Naive thymus-derived CD4-positive, alpha-beta T cell (primary cell): ENCODE measurements at regions not wholly inside any gene's neighbourhood (a gene's known extent, or its start where the extent isn't known, plus 50 kb on each side); places are given as distances from the start of the nearest gene placed in this dataset.

Experiments used
- ATAC-seq: fragments of 150-1000 bp; cut with Tn5 transposase; 2 replicates; pipeline ENCODE4 v1.10.0; 2021; ENCODE audit warnings: mild to moderate bottlenecking, moderate library complexity
- CTCF ChIA-PET: fragments of 350-600 bp; sonication (Branson Sonifier 250); formaldehyde crosslinking; loops from one replicate; lab custom pipeline; 2021; ENCODE audit warnings: antibody characterized with exemption; lab: Charles Lee
- POLR2A ChIA-PET: fragments of 350-600 bp; sonication (Branson Sonifier 250); formaldehyde crosslinking; loops from one replicate; lab custom pipeline; 2021; ENCODE audit warnings: antibody characterized with exemption, inconsistent platforms; lab: Charles Lee
- DNase-seq, 9 donors: peaks; one replicate each; pipeline versions ENCODE4 v3.0.0 to v3.0.0-alpha.2; 2020 to 2022; ENCODE audit warnings: mixed read lengths in 1 of 9
- H3K27ac ChIP-seq: one replicate; pipeline ENCODE4 v1.7.0; 2013; ENCODE audit warnings: mild to moderate bottlenecking, low read depth, low read length, moderate library complexity
- H3K27me3 ChIP-seq, 2 donors: one replicate each; pipeline ENCODE4 v1.7.0; 2013; ENCODE audit warnings: low read length in 2 of 2, mild to moderate bottlenecking in 2 of 2, moderate library complexity in 2 of 2; ENCODE audit not compliant: control insufficient read depth in 2 of 2, insufficient read depth in 2 of 2
- H3K36me3 ChIP-seq, 3 experiments: 1 replicate in 2 of 3; 2 replicates in 1 of 3; pipeline ENCODE4 v1.7.0; 2013; ENCODE audit warnings: low read length in 3 of 3, mild to moderate bottlenecking in 3 of 3, moderate library complexity in 1 of 3; ENCODE audit not compliant: insufficient read depth in 3 of 3, control insufficient read depth in 2 of 3
- H3K4me1 ChIP-seq, 2 donors: one replicate each; pipeline ENCODE4 v1.7.0; 2013; ENCODE audit warnings: low read length in 2 of 2, mild to moderate bottlenecking in 2 of 2, moderate library complexity in 1 of 2; ENCODE audit not compliant: control insufficient read depth in 2 of 2, insufficient read depth in 2 of 2
- H3K4me3 ChIP-seq: 2 replicates; pipeline ENCODE4 v1.7.0; 2013; ENCODE audit warnings: mild to moderate bottlenecking, low read length
- H3K9me3 ChIP-seq, 3 experiments: 1 replicate in 2 of 3; 2 replicates in 1 of 3; pipeline ENCODE4 v1.7.0; 2013; ENCODE audit warnings: low read length in 3 of 3; ENCODE audit not compliant: control insufficient read depth in 2 of 3
- H3K27ac Mint-ChIP-seq, 9 donors: one replicate each; pipeline ENCODE4 v1.8.0; 2020 to 2022; ENCODE audit warnings: mixed read lengths in 9 of 9, mild to moderate bottlenecking in 8 of 9, moderate library complexity in 5 of 9, inconsistent platforms in 2 of 9
- H3K27me3 Mint-ChIP-seq, 5 donors: one replicate each; pipeline ENCODE4 v1.8.0; 2021 to 2022; ENCODE audit warnings: mixed read lengths in 5 of 5, mild to moderate bottlenecking in 1 of 5
- H3K36me3 Mint-ChIP-seq, 5 donors: one replicate each; pipeline ENCODE4 v1.8.0; 2020 to 2022; ENCODE audit warnings: mixed read lengths in 5 of 5, mild to moderate bottlenecking in 3 of 5, inconsistent platforms in 1 of 5
- H3K4me1 Mint-ChIP-seq, 7 donors: one replicate each; pipeline ENCODE4 v1.8.0; 2020 to 2022; ENCODE audit warnings: mixed read lengths in 7 of 7, mild to moderate bottlenecking in 3 of 7, inconsistent platforms in 1 of 7
- H3K4me3 Mint-ChIP-seq, 10 donors: one replicate each; pipeline ENCODE4 v1.8.0; 2020 to 2022; ENCODE audit warnings: mild to moderate bottlenecking in 10 of 10, mixed read lengths in 10 of 10, moderate library complexity in 6 of 10, inconsistent platforms in 2 of 10
- H3K9me3 Mint-ChIP-seq, 11 donors: one replicate each; pipeline ENCODE4 v1.8.0; 2020 to 2022; ENCODE audit warnings: mixed read lengths in 11 of 11, mild to moderate bottlenecking in 4 of 11, inconsistent platforms in 1 of 11, moderate library complexity in 1 of 11
- intact Hi-C, 2 donors: fragments of 100-400 bp; cut with micrococcal nuclease; formaldehyde crosslinking; loops; one replicate each; pipeline ENCODE4 v1.15.1; 2023

DNA sequence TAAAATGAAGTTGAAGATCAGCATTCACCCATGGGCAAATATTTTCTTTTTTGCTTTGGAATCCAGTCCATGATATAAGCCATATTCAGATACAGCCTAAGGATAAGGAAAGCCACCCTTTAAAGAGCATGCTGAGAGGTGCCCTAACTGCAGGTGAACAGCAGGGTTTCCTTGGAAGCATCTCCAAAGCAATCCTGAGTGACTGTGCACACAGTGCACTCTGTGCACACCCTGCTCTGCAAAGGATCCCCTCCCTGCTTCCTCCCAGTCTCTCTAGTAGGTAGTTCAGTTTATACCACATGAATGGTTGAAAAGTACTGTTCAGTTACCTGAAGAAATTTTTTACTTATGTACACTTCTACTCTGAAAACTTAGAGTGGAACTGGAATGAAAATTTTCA lies 491.4 kb downstream of the RASEF start:
- Histone ChIP-seq H3K36me3 (no peaks in the 10 kb centered on the region), H3K4me3 (no peak overlapping the region), H3K27ac (no peak overlapping the region), H3K4me1 (no peaks in the 10 kb centered on the region), H3K27me3 (no peaks in the 10 kb centered on the region), H3K9me3 (no peaks in the 10 kb centered on the region)
- ChIA-PET CTCF (no interaction called here), POLR2A (no interaction called here)
- Mint-ChIP-seq H3K27ac (no peak overlapping the region), H3K27me3 (peaks cover 0 to 4% (median 0%) of the 10 kb centered on the region in 5 donors), H3K4me1 (no peaks in the 10 kb centered on the region), H3K36me3 (peaks cover 0 to 7% (median 0%) of the 10 kb centered on the region in 5 donors), H3K4me3 (no peak overlapping the region), H3K9me3 (peaks cover 1 to 36% (median 14%) of the 10 kb centered on the region in 11 donors)
- intact Hi-C loops, result no loop called here
- no peak for DNase-seq
- no peak for ATAC-seq

- H3K36me3 ChIP-seq, result no peaks in the 10 kb centered on the region
- no peak overlapping the region for H3K27ac ChIP-seq
- POLR2A ChIA-PET, result no interaction called here
- ATAC-seq (no peak), DNase-seq (no peak)
- intact Hi-C loops, result no loop called here
- no peak overlapping the region for H3K27ac Mint-ChIP-seq
- no peaks in the 10 kb centered on the region for H3K27me3 ChIP-seq
- peaks cover 1 to 36% (median 15%) of the 10 kb centered on the region in 11 donors for H3K9me3 Mint-ChIP-seq
- CTCF ChIA-PET, result no interaction called here
- no peak overlapping the region for H3K4me3 ChIP-seq
- H3K36me3 Mint-ChIP-seq, result peaks cover 0 to 7% (median 0%) of the 10 kb centered on the region in 5 donors
- no peaks in the 10 kb centered on the region for H3K9me3 ChIP-seq
- H3K4me3 Mint-ChIP-seq, result no peak overlapping the region
- no peaks in the 10 kb centered on the region for H3K4me1 ChIP-seq
- H3K27me3 Mint-ChIP-seq, result peaks cover 0 to 4% (median 0%) of the 10 kb centered on the region in 5 donors
- H3K4me1 Mint-ChIP-seq, result no peaks in the 10 kb centered on the region
Observed at GRCh38 chr9:82572146-82572545, 490.8 kb downstream of the RASEF start.

DNA sequence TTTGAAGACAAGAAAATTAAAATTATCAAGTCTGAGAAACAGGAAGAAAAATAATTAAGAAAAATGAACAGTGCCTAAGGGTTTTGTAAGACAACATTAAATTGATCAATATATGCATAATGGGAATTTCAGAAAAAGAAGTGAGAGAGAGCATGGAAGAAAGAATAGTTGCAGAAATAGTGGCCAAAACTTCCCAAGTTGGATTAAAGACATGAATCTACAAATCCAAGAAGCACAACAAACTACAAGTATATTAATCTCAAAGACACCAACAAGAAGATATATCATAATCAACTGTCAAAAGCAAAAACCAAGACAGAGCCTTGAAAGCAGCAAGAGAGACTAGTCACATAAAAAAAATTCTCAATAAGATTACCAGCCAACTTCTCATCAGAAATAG lies 488.0 kb downstream of the RASEF start:
- Mint-ChIP-seq H3K27ac (no peak overlapping the region), H3K9me3 (peaks cover 1 to 35% (median 16%) of the 10 kb centered on the region in 11 donors), H3K4me3 (no peak overlapping the region), H3K27me3 (peaks cover 0 to 4% (median 0%) of the 10 kb centered on the region in 5 donors), H3K36me3 (peaks cover 0 to 7% (median 0%) of the 10 kb centered on the region in 5 donors), H3K4me1 (no peaks in the 10 kb centered on the region)
- CTCF ChIA-PET, result no interaction called here
- Histone ChIP-seq H3K9me3 (no peaks in the 10 kb centered on the region), H3K4me1 (no peaks in the 10 kb centered on the region), H3K4me3 (no peak overlapping the region), H3K27me3 (no peaks in the 10 kb centered on the region), H3K36me3 (no peaks in the 10 kb centered on the region), H3K27ac (no peak overlapping the region)
- ATAC-seq (no peak), DNase-seq (no peak)
- POLR2A ChIA-PET, result no interaction called here
- intact Hi-C loops, result no loop called here

DNA sequence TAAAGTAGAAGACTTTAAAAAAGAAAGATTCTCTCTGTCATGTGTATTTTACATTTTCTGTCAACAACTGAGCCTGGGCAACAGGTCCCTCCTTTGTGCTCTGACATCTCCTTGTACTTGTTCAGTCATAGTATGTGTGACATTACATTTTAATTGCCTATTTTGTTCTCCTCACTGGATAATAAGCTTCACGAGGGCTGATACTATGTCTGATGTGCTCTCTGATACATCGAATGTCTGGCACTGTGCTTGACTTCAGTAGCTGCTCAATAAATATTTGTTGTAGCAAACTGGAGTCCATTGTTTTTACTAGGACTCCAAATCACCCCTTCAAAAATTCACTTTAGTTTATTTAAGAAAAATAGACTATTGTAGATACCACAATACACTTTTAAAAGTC lies 482.0 kb downstream of the RASEF start:
- no peak overlapping the region for H3K4me3 Mint-ChIP-seq
- CTCF ChIA-PET, result no interaction called here
- no peak overlapping the region for H3K27ac Mint-ChIP-seq
- Histone ChIP-seq H3K27ac (no peak overlapping the region), H3K4me1 (no peaks in the 10 kb centered on the region), H3K4me3 (no peak overlapping the region), H3K9me3 (no peaks in the 10 kb centered on the region), H3K27me3 (no peaks in the 10 kb centered on the region), H3K36me3 (no peaks in the 10 kb centered on the region)
- DNase-seq (no peak), ATAC-seq (no peak)
- intact Hi-C loops, result no loop called here
- H3K36me3 Mint-ChIP-seq, result no peaks in the 10 kb centered on the region
- H3K4me1 Mint-ChIP-seq, result no peaks in the 10 kb centered on the region
- H3K27me3 Mint-ChIP-seq, result no peaks in the 10 kb centered on the region
- peaks cover 0 to 24% (median 4%) of the 10 kb centered on the region in 11 donors for H3K9me3 Mint-ChIP-seq
- POLR2A ChIA-PET, result no interaction called here

DNA sequence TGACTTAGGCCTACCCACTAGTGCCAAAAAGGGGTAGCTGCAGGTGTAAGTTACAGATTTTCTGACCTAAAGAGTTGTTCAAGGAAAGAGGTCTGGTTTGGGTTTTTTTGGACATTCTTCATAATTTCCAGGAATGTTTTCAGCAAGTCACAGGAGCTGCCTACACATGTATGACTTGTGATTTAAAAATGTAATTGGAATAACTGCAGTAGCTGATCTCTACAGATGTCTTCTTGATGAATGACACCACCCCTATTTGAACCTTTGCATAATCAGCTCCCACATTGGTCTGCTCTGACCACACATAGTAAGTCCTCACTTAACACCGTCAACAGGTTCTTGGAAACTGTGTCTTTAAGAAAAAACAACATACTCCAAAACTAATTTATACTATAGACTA lies 481.4 kb downstream of the RASEF start:
- Histone ChIP-seq H3K4me1 (no peaks in the 10 kb centered on the region), H3K9me3 (no peaks in the 10 kb centered on the region), H3K4me3 (no peak overlapping the region), H3K27me3 (no peaks in the 10 kb centered on the region), H3K36me3 (no peaks in the 10 kb centered on the region), H3K27ac (no peak overlapping the region)
- no peak overlapping the region for H3K4me3 Mint-ChIP-seq
- peaks cover 0 to 23% (median 4%) of the 10 kb centered on the region in 11 donors for H3K9me3 Mint-ChIP-seq
- no peak overlapping the region for H3K27ac Mint-ChIP-seq
- ChIA-PET CTCF (no interaction called here), POLR2A (no interaction called here)
- ATAC-seq (no peak), DNase-seq (no peak)
- no peaks in the 10 kb centered on the region for H3K36me3 Mint-ChIP-seq
- intact Hi-C loops, result no loop called here
- no peaks in the 10 kb centered on the region for H3K4me1 Mint-ChIP-seq
- H3K27me3 Mint-ChIP-seq, result no peaks in the 10 kb centered on the region

DNA sequence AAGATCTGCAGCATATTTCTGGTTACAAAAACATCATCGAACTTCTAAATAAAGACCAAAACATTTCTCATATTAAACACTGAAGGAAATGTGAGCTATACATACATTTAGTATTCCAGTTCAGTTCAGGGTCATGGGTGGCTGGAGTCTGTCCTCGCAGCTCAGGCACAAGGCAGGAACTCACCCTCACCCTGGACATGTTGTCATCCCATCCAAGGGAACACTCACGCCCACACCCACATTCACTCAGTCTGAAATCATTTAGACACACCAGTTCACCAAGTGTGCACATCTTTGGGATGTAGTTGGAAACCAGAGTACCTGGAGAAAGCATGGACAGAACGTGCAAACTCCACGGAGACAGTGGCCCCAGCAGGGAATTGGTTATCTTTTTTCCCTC lies 481.0 kb downstream of the RASEF start:
- DNase-seq, result no peak
- no peak overlapping the region for H3K4me3 Mint-ChIP-seq
- peaks cover 0 to 24% (median 4%) of the 10 kb centered on the region in 11 donors for H3K9me3 Mint-ChIP-seq
- no peaks in the 10 kb centered on the region for H3K4me1 Mint-ChIP-seq
- H3K27ac Mint-ChIP-seq, result no peak overlapping the region
- Histone ChIP-seq H3K36me3 (no peaks in the 10 kb centered on the region), H3K27ac (no peak overlapping the region), H3K9me3 (no peaks in the 10 kb centered on the region), H3K4me1 (no peaks in the 10 kb centered on the region), H3K27me3 (no peaks in the 10 kb centered on the region), H3K4me3 (no peak overlapping the region)
- H3K36me3 Mint-ChIP-seq, result no peaks in the 10 kb centered on the region
- ChIA-PET POLR2A (no interaction called here), CTCF (no interaction called here)
- intact Hi-C loops, result no loop called here
- no peaks in the 10 kb centered on the region for H3K27me3 Mint-ChIP-seq
- ATAC-seq, result no peak

- POLR2A ChIA-PET, result no interaction called here
- intact Hi-C loops, result no loop called here
- no peak overlapping the region for H3K27ac Mint-ChIP-seq
Observed at GRCh38 chr9:82582693-82583092, 480.2 kb downstream of the RASEF start.

More at GRCh38 chr9:82582693-82583092, 480.2 kb downstream of the RASEF start:
- CTCF ChIA-PET, result no interaction called here
- Histone ChIP-seq H3K27ac (no peak overlapping the region), H3K36me3 (no peaks in the 10 kb centered on the region), H3K4me1 (no peaks in the 10 kb centered on the region), H3K4me3 (no peak overlapping the region), H3K27me3 (no peaks in the 10 kb centered on the region), H3K9me3 (no peaks in the 10 kb centered on the region)
- no peak overlapping the region for H3K4me3 Mint-ChIP-seq
- no peaks in the 10 kb centered on the region for H3K36me3 Mint-ChIP-seq
- no peak for DNase-seq
- H3K27me3 Mint-ChIP-seq, result no peaks in the 10 kb centered on the region
- no peak for ATAC-seq
- peaks cover 0 to 24% (median 4%) of the 10 kb centered on the region in 11 donors for H3K9me3 Mint-ChIP-seq
- H3K4me1 Mint-ChIP-seq, result no peaks in the 10 kb centered on the region
